Progenitor cell of endocrine pancreas (in vitro differentiated cells): ENCODE measurements at regions not wholly inside any gene's neighbourhood (a gene's known extent, or its start where the extent isn't known, plus 50 kb on each side); places are given as distances from the start of the nearest gene placed in this dataset.

Source experiments
- DNase-seq: peaks from one replicate; pipeline ENCODE4 v3.0.0; 2021; ENCODE audit warnings: low spot score; ENCODE audit not compliant: unreplicated experiment
- H3K27ac Mint-ChIP-seq: 2 replicates; pipeline ENCODE4 v1.8.0; 2021; ENCODE audit warnings: mild to moderate bottlenecking, moderate library complexity, mixed read lengths
- H3K27me3 Mint-ChIP-seq: 2 replicates; pipeline ENCODE4 v1.8.0; 2021; ENCODE audit warnings: mixed read lengths
- H3K36me3 Mint-ChIP-seq: 2 replicates; pipeline ENCODE4 v1.8.0; 2022; ENCODE audit warnings: mixed read lengths; ENCODE audit not compliant: insufficient read depth
- H3K4me1 Mint-ChIP-seq: 2 replicates; pipeline ENCODE4 v1.8.0; 2021; ENCODE audit warnings: low read depth, mixed read lengths
- H3K4me3 Mint-ChIP-seq: 2 replicates; pipeline ENCODE4 v1.8.0; 2021; ENCODE audit warnings: low read depth, mild to moderate bottlenecking, moderate library complexity, mixed read lengths
- H3K9me3 Mint-ChIP-seq: 2 replicates; pipeline ENCODE4 v1.8.0; 2021; ENCODE audit warnings: low read depth, mixed read lengths
- CTCF ChIP-seq: fragments of 200-600 bp; sonication (generic); IDR thresholded peaks from one replicate; pipeline ENCODE4 v1.5.0; 2021; ENCODE audit warnings: antibody characterized with exemption, mild to moderate bottlenecking; ENCODE audit not compliant: unreplicated experiment

DNA sequence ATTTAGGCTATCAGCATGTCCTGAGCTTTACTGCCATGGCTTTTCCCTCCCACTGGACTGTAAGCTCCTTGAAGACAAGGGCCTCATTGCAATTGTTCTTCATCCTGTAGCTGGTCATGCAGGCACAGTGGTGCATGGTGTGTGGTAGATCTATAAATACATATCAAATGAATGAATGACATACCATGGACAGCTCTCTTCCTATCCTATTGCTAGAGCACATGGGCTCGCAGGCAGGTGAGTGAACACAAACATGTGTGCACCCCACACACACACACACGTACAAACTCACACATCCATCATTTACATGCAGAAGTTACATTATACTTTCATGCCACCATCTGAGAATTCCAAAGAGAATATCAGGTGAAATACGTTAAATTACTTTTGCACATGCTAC is 172.9 kb upstream of the RUNX1 start:
- Mint-ChIP-seq H3K27ac (no peak overlapping the region), H3K36me3 (no peaks in the 10 kb centered on the region), H3K27me3 (no peaks in the 10 kb centered on the region), H3K4me1 (peaks cover 13% of the 10 kb centered on the region), H3K9me3 (no peaks in the 10 kb centered on the region), H3K4me3 (no peak overlapping the region)
- no peak for TF ChIP-seq CTCF
- DNase-seq = no peak

DNA sequence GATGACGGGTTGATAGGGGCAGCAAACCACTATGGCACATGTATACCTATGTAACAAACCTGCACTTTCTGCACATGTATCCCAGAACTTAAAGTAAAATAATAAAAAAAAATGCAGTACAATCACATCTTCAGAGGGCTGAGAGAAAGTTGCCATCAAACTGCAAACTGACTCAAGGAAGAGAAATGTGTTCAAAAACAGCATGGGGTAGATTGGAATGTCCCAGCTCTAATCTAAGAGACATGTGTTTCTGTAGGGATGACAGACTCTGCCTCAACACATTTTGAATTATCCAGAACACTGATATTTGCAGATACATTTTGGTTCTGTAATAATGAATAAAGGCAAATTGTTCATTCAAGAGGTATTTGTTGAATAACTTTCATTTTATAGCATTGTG is 171.2 kb upstream of the RUNX1 start:
- no peak for DNase-seq
- TF ChIP-seq CTCF = no peak
- H3K36me3 Mint-ChIP-seq = no peaks in the 10 kb centered on the region
- no peak overlapping the region for H3K27ac Mint-ChIP-seq
- no peaks in the 10 kb centered on the region for H3K27me3 Mint-ChIP-seq
- no peaks in the 10 kb centered on the region for H3K4me1 Mint-ChIP-seq
- no peak overlapping the region for H3K4me3 Mint-ChIP-seq
- no peaks in the 10 kb centered on the region for H3K9me3 Mint-ChIP-seq

- Mint-ChIP-seq H3K27me3 (no peaks in the 10 kb centered on the region), H3K4me3 (no peak overlapping the region), H3K4me1 (no peaks in the 10 kb centered on the region), H3K36me3 (no peaks in the 10 kb centered on the region), H3K9me3 (no peaks in the 10 kb centered on the region), H3K27ac (no peak overlapping the region)
- no peak for TF ChIP-seq CTCF
- no peak for DNase-seq
These were observed 170.6 kb upstream of the RUNX1 start for GRCh38 chr21:35219719-35220118.

DNA sequence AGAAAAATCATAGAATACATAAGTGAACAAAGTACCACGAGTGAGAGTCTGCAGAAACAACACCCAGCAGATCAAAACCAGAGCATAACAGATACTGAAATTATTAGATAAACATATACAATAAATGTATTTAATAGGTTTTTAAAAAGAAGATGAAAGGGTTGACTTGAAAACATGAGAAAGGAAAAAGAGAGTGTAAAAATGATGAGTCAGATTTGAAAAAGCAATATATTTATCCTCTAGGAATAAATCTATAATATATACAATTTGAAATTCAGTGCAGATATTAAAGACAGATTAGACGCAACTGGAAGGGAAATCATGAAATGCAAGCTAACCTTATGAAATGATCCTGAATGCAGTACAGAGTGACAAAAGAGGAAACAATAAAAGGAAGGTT is 170.2 kb upstream of the RUNX1 start:
- TF ChIP-seq CTCF = no peak
- Mint-ChIP-seq H3K4me1 (no peaks in the 10 kb centered on the region), H3K4me3 (no peak overlapping the region), H3K9me3 (no peaks in the 10 kb centered on the region), H3K27ac (no peak overlapping the region), H3K27me3 (no peaks in the 10 kb centered on the region), H3K36me3 (no peaks in the 10 kb centered on the region)
- no peak for DNase-seq

- H3K4me1 Mint-ChIP-seq = no peaks in the 10 kb centered on the region
- no peak overlapping the region for H3K27ac Mint-ChIP-seq
- H3K9me3 Mint-ChIP-seq = no peaks in the 10 kb centered on the region
- no peak for TF ChIP-seq CTCF
- no peaks in the 10 kb centered on the region for H3K27me3 Mint-ChIP-seq
- no peak for DNase-seq
- no peaks in the 10 kb centered on the region for H3K36me3 Mint-ChIP-seq
- no peak overlapping the region for H3K4me3 Mint-ChIP-seq
These were observed 168.5 kb upstream of the RUNX1 start for GRCh38 chr21:35217504-35218060.
